GM21423 (cell line): ENCODE measurements at regions not wholly inside any gene's neighbourhood (a gene's known extent, or its start where the extent isn't known, plus 50 kb on each side); places are given as distances from the start of the nearest gene placed in this dataset.

ENCODE experiments used
- ATAC-seq: cut with Tn5 transposase; IDR thresholded peaks from one replicate; pipeline ENCODE4 v1.9.1; 2021; ENCODE audit warnings: mild to moderate bottlenecking, moderate library complexity; ENCODE audit not compliant: unreplicated experiment

- ATAC-seq: no peak
Measured at GRCh38 chrY:7979770-7980169, 1068.2 kb upstream of the AMELY start.

- ATAC-seq: no peak
Measured at GRCh38 chrY:7977301-7977700, 1065.7 kb upstream of the AMELY start.

GRCh38 chrY:7968293-7968692 lies 1056.7 kb upstream of the AMELY start:
- no peak for ATAC-seq

GRCh38 chrY:7966916-7967315 lies 1055.4 kb upstream of the AMELY start:
- no peak for ATAC-seq

DNA sequence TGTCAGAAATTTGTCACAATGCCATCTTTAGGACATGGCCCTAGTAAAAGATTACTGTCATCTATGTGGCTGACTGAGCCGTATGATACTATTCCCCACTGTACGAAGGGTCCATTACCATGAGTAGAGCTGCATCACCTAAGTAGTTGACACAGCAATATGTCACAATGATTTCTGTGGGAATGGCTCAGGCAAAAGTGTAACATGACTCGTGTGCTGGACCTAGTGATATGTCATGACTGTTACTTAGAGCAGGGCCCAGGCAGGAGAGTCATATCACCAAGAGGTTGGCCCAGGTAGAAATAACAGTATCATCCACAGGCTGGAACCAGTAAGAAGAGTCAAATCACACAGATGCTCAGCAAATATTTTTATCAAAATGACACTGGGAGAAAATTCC lies 1051.8 kb upstream of the AMELY start:
- ATAC-seq: no peak

- no peak for ATAC-seq
Measured at GRCh38 chrY:7962350-7962749, 1050.8 kb upstream of the AMELY start.

GRCh38 chrY:7961811-7962210 lies 1050.3 kb upstream of the AMELY start:
- no peak for ATAC-seq

- no peak for ATAC-seq
Measured at GRCh38 chrY:7957773-7958172, 1046.2 kb upstream of the AMELY start.

GRCh38 chrY:7951187-7951852 lies 1039.8 kb upstream of the AMELY start:
- no peak for ATAC-seq

GRCh38 chrY:7944135-7944534 lies 1032.6 kb upstream of the AMELY start:
- no peak for ATAC-seq

DNA sequence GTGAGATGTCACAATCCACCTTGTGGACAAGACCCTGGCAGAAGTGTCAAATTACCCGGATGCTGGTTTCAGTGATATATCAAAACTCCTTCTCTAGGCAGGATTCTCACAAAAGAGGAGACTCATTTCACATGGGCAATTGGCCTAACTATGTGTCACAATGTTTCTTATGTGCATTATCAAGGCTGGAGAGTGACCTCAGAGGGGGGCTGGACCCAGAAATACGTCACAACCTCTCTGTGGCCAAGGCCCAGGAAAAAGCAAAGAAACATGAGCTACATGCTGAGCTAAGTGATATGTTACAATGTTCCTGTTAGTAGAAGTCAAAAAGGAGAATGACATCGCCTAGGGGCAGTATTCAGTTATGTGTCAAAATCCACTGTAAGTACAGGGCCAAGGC lies 1031.2 kb upstream of the AMELY start:
- no peak for ATAC-seq

DNA sequence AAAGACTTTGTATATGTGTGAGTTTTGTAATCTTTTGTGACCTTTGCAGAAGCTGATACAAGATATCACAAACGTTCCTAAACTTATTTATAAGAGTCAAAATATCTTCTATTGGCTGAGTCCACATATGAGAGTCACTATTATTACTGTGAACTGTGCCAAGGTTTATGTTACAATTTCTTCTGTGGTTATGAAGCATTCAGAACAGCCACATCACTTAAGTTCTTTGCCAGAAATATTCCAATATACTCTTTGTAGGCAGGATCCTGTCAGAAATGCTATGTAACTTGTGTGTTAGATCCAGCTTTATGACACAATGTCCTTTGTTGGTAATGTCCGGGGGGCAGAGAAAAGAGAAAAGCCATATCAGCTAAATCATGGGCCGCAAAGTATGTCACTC lies 1030.3 kb upstream of the AMELY start:
- no peak for ATAC-seq

- no peak for ATAC-seq
Measured at GRCh38 chrY:7938982-7939718, 1027.6 kb upstream of the AMELY start.

- no peak for ATAC-seq
Measured at GRCh38 chrY:7936831-7937230, 1025.3 kb upstream of the AMELY start.

GRCh38 chrY:7936046-7936445 lies 1024.5 kb upstream of the AMELY start:
- no peak for ATAC-seq

DNA sequence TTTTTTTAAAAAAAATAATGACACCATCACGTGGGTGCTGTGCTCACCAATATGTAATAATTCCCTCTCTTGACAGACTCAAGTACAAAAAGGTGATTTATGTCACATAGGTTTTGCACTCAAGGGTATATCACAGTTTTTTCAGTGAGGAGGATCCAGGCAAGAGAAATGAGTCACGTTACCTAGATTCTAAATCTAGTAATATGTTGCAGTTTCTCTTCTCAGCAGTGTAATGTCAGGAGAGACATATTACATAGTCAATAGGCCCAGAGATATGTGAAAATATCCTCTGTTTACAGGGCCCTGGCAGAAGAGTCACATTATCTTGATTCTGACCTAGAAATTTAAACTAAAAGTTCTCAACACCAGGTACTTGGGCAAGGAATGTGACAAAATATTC lies 1024.1 kb upstream of the AMELY start:
- no peak for ATAC-seq

- no peak for ATAC-seq
Measured at GRCh38 chrY:7932424-7932823, 1020.9 kb upstream of the AMELY start.

- no peak for ATAC-seq
Measured at GRCh38 chrY:7929866-7930265, 1018.3 kb upstream of the AMELY start.

GRCh38 chrY:7924059-7924458 lies 1012.5 kb upstream of the AMELY start:
- no peak for ATAC-seq

DNA sequence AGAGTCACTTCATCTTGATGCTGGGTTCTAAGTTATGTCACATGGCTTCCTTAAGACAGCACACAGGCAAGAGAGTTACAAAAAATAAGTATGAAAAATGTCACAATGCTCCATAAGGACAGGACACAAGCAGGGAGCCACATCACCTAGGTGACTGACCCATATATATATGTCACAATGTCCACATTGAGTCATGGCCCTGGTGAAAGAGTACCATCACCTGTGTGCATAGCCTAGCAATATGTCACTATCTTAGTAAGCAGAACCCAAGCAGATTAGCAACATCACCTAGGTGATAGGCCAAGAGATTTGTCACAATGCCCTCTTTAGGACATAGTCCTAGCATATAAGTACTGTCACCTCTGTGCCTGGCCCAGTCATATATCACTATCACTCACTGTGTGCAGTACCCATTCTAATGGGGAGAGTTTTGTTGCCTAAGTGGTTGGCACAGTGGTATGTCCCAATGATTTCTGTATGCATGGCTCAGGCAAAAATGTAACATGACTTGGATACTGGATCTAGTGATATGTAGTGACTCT lies 1012.0 kb upstream of the AMELY start:
- no peak for ATAC-seq

GRCh38 chrY:7920382-7920781 lies 1008.8 kb upstream of the AMELY start:
- ATAC-seq: no peak

- ATAC-seq: no peak
Measured at GRCh38 chrY:7888506-7888905, 977.0 kb upstream of the AMELY start.
